ENCODE measurements at regions not wholly inside any gene's neighbourhood (a gene's known extent, or its start where the extent isn't known, plus 50 kb on each side); places are given as distances from the start of the nearest gene placed in this dataset.

- TF ChIP-seq CTCF (IDR thresholded peaks at IDR 0.05) (no peak), EP300 (IDR thresholded peaks at IDR 0.05) (no peak), POLR2A (IDR thresholded peaks at IDR 0.05) (no peak)
Observed at GRCh38 chr1:208781391-208782045, 537.3 kb upstream of the PLXNA2 start.
